Naive thymus-derived CD8-positive, alpha-beta T cell (primary cell): ENCODE measurements at regions not wholly inside any gene's neighbourhood (a gene's known extent, or its start where the extent isn't known, plus 50 kb on each side); places are given as distances from the start of the nearest gene placed in this dataset.

Experiments used
- ATAC-seq, 2 donors: fragments of 150-1000 bp; cut with Tn5 transposase in 1 of 2; sonication (Bioruptor Pico), chemical (Tn5 transposase) in 1 of 2; 1 replicate in 1 of 2; 2 replicates in 1 of 2; pipeline ENCODE4 v1.10.0; 2021; ENCODE audit warnings: mild to moderate bottlenecking in 2 of 2, moderate library complexity in 2 of 2
- POLR2A ChIA-PET: fragments of 350-600 bp; sonication (Branson Sonifier 250); formaldehyde crosslinking; loops from one replicate; lab custom pipeline; 2021; ENCODE audit warnings: antibody characterized with exemption; lab: Charles Lee
- DNase-seq, 10 donors: peaks; one replicate each; pipeline versions ENCODE4 v3.0.0 to v3.0.0-alpha.2; 2020 to 2022
- H3K27ac Mint-ChIP-seq, 10 donors: one replicate each; pipeline ENCODE4 v1.8.0; 2020 to 2022; ENCODE audit warnings: mild to moderate bottlenecking in 10 of 10, mixed read lengths in 10 of 10, moderate library complexity in 4 of 10, inconsistent platforms in 1 of 10
- H3K27me3 Mint-ChIP-seq, 5 donors: one replicate each; pipeline ENCODE4 v1.8.0; 2021 to 2022; ENCODE audit warnings: mixed read lengths in 5 of 5
- H3K36me3 Mint-ChIP-seq, 3 donors: one replicate each; pipeline ENCODE4 v1.8.0; 2020 to 2022; ENCODE audit warnings: mixed read lengths in 3 of 3, mild to moderate bottlenecking in 2 of 3, inconsistent platforms in 1 of 3
- H3K4me1 Mint-ChIP-seq, 4 donors: one replicate each; pipeline ENCODE4 v1.8.0; 2021 to 2022; ENCODE audit warnings: mixed read lengths in 4 of 4
- H3K4me3 Mint-ChIP-seq, 10 donors: one replicate each; pipeline ENCODE4 v1.8.0; 2020 to 2022; ENCODE audit warnings: mild to moderate bottlenecking in 10 of 10, mixed read lengths in 10 of 10, moderate library complexity in 6 of 10, inconsistent platforms in 1 of 10
- H3K9me3 Mint-ChIP-seq, 9 donors: one replicate each; pipeline ENCODE4 v1.8.0; 2020 to 2022; ENCODE audit warnings: mixed read lengths in 9 of 9, mild to moderate bottlenecking in 3 of 9, inconsistent platforms in 1 of 9, moderate library complexity in 1 of 9

DNA sequence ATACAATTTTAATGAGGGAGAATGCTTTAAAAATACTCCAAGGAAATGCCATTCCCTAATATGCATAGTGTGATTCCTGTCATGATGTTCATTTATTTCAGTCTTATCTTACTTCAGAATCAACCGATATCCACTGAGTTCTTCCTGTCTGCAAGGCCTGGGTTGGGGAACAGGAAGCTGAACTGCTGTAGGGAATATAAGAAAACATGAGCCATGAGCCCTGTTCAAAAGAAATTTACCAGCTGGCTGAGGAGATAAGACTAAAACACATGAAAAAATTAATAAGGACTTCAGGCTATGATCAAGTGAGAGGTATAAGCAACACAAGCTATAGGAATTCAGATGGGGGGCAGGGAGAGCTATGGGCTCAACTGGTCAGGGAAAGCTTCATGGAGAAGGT, 184.7 kb downstream of the PLPP4 start:
- H3K27ac Mint-ChIP-seq = no peak overlapping the region
- no peak for DNase-seq
- peaks cover 0 to 6% (median 2%) of the 10 kb centered on the region in 5 donors for H3K27me3 Mint-ChIP-seq
- H3K4me3 Mint-ChIP-seq = no peak overlapping the region
- no peaks in the 10 kb centered on the region for H3K36me3 Mint-ChIP-seq
- H3K4me1 Mint-ChIP-seq = peaks cover 0 to 3% (median 0%) of the 10 kb centered on the region in 4 donors
- peaks cover 0 to 12% (median 0%) of the 10 kb centered on the region in 9 donors for H3K9me3 Mint-ChIP-seq
- ATAC-seq = no peak
- POLR2A ChIA-PET = no interaction called here

DNA sequence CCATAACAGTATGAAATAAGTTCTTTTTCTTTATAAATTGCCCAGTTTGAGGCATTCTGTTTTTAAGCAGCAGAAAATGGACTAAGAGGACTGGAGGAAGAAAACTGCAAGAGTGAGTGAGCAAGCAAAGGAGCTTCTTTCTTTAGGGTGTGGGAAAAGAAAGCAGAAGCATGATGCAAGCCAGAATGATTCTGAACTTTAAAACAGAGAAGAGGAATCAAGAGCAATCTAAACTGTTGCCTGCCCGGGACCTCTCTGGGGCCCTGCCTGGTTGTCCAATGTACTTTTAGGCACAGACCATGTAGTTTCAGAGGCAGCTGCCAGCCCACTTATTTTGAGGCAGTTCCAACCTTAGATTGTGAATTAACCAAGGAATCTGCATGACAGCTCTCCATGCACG, 186.3 kb downstream of the PLPP4 start:
- H3K36me3 Mint-ChIP-seq = no peaks in the 10 kb centered on the region
- no peak overlapping the region for H3K27ac Mint-ChIP-seq
- POLR2A ChIA-PET = no interaction called here

DNA sequence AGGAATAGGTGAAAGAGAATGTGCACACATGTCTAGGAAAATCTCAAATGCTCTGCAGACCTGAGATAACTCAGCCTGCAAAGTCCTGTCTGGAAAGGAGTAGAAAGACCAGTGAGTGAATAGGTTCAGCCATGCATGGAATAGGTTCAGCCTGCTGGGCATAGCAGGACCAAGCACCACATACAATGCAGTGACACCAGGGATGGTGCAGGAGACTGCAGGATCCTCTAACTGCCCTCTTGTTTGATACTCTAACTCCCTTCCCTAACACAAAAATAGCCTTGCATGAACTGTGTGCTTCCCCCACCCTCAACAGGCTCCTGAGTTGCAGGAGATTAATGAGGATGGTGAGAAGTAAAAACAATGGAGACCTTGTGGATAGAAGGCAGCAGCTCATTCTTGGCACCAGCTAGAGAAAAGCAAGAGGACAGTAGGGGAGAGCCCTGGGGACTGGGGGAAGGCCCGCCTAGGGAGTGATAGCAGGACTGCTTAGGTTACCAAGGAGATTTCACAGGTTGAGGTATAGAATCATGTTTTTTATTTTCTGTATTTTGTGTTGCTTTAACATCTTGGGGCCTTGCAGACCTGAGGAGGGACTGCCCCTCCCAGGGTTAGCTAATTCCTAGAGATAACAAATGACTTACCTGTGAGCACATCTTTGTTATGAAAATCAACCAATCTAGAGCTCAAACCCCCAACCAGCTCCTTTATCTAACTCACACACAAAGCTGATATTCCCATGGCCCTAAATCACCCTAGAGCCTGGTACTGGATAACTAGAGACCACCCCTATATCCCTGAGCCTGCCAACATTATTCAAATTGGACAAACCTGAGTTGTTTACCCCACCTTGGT, 187.8 kb downstream of the PLPP4 start:
- POLR2A ChIA-PET = no interaction called here
- Mint-ChIP-seq H3K27ac (no peak overlapping the region), H3K4me1 (peaks cover 0 to 6% (median 0%) of the 10 kb centered on the region in 4 donors), H3K9me3 (peaks cover 0 to 12% (median 0%) of the 10 kb centered on the region in 9 donors), H3K36me3 (no peaks in the 10 kb centered on the region), H3K4me3 (no peak overlapping the region), H3K27me3 (peaks cover 0 to 6% (median 0%) of the 10 kb centered on the region in 5 donors)
- ATAC-seq (no peak), DNase-seq (no peak)

More for the DNA sequence above, 186.3 kb downstream of the PLPP4 start:
- peaks cover 0 to 12% (median 0%) of the 10 kb centered on the region in 9 donors for H3K9me3 Mint-ChIP-seq
- peaks cover 0 to 3% (median 0%) of the 10 kb centered on the region in 4 donors for H3K4me1 Mint-ChIP-seq
- ATAC-seq (no peak), DNase-seq (no peak)
- H3K4me3 Mint-ChIP-seq = no peak overlapping the region
- peaks cover 0 to 6% (median 2%) of the 10 kb centered on the region in 5 donors for H3K27me3 Mint-ChIP-seq

DNA sequence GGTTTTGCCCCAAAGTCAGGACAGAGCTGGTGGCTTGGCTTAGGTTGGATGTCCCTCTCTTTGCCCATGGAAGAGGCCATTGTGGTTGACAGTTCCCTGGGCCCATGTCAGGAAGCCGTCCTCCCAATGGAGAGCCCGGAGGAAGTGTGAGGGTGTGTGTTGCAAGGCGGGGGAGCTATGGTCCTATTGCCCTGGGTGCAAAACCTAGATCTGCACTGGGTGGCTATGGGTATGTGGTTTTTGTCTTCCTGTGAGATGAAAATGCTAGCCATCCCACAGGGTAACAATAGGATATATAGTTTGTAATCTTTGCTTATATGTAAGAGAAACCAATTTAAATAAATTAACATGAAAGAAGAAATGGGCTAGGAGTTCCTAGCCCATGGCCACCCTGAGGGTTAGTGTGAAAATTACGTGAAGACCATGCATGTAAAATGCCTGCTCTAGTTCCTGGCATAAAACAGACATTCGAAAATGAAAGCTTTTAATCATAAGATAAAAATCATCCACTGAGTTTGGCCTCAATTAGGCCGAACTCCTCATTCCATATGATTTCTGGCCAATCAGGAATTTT, 189.2 kb downstream of the PLPP4 start:
- POLR2A ChIA-PET = interaction anchor here (0.5 kb wide), 1 partner anchor 366 kb away, joined by 6 read pairs; no protein-coding TSS in a partner anchor
- Mint-ChIP-seq H3K27me3 (peaks cover 0 to 6% (median 0%) of the 10 kb centered on the region in 5 donors), H3K4me1 (peaks cover 0 to 6% (median 0%) of the 10 kb centered on the region in 4 donors), H3K27ac (no peak overlapping the region), H3K9me3 (peaks cover 0 to 12% (median 0%) of the 10 kb centered on the region in 9 donors), H3K4me3 (no peak overlapping the region), H3K36me3 (no peaks in the 10 kb centered on the region)
- DNase-seq (no peak), ATAC-seq (no peak)

DNA sequence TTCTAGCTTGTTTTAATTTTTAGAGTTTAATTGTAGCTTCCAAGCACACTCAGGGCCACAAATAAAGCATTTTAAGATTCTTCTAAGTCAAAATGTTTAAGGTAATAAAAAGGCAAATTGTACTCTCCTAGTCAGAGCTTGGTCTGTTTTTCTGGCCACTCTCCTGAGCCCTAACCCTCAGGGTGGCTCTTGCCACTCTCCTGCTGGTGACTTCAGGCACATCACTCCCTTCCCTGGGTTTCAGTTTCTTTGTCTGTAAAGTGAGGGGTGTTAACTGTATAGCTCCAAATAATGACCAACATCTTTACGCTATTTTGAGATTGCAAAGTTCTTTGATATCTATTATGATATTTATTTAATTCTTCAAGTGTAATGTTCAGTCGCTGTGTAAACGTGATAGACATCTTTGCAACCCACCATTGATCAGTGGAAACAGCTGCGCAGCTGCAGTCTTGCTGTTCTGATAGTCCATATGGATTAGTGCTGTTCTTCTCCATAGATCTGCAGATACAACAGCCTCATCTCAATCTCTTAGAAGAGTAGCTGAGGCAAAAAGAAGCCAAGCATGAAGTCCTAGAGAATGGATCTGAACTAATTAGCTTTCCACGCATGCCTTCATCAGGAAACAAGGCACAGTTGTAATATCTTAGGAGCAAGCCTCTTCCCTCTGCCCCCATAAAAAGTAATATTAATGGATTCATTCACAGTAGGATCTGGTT, 189.9 kb downstream of the PLPP4 start:
- POLR2A ChIA-PET = interaction anchor here (0.5 kb wide), 1 partner anchor 366 kb away, joined by 6 read pairs; no protein-coding TSS in a partner anchor
- DNase-seq (no peak), ATAC-seq (no peak)
- Mint-ChIP-seq H3K4me3 (no peak overlapping the region), H3K9me3 (peaks cover 0 to 8% (median 0%) of the 10 kb centered on the region in 9 donors), H3K27me3 (peaks cover 0 to 6% (median 0%) of the 10 kb centered on the region in 5 donors), H3K27ac (no peak overlapping the region), H3K4me1 (peaks cover 0 to 6% (median 0%) of the 10 kb centered on the region in 4 donors), H3K36me3 (no peaks in the 10 kb centered on the region)

DNA sequence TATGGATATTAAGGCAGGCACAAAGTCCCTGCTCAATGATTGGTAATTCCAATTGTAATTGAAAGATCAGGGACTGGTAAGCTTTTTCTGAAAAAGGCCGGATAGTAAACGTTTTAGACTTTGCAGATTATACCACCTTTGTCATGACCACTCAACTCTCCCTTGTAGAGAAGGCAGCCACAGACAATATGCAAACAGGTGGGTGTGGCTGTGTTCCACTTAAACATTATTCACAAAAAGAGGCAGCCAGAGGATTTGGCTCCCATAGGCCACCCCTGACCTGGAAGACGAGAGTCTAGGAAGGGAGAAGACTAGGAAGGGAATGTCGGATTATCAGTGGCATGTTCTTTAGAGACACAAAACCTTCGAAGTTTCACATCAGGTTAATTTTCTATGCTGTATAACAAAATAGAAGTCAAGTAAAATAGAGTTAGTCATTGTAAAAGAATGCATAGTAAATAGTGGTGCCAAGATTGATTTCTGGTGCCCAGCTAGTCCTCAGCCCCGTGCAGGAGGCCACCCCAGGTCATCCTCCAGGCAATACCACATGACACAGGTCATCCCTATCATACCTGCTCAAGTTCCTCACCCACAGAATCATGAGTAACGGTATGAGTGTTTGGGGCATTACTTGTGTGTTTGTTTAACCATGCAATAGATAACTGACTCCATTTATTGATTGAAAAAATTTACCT, 193.8 kb downstream of the PLPP4 start:
- H3K4me1 Mint-ChIP-seq = peaks cover 0 to 6% (median 0%) of the 10 kb centered on the region in 4 donors
- H3K36me3 Mint-ChIP-seq = no peaks in the 10 kb centered on the region
- H3K27ac Mint-ChIP-seq = no peak overlapping the region
- POLR2A ChIA-PET = no interaction called here
- ATAC-seq (no peak), DNase-seq (no peak)
- peaks cover 0 to 5% (median 0%) of the 10 kb centered on the region in 5 donors for H3K27me3 Mint-ChIP-seq
- no peaks in the 10 kb centered on the region for H3K9me3 Mint-ChIP-seq
- H3K4me3 Mint-ChIP-seq = no peak overlapping the region

DNA sequence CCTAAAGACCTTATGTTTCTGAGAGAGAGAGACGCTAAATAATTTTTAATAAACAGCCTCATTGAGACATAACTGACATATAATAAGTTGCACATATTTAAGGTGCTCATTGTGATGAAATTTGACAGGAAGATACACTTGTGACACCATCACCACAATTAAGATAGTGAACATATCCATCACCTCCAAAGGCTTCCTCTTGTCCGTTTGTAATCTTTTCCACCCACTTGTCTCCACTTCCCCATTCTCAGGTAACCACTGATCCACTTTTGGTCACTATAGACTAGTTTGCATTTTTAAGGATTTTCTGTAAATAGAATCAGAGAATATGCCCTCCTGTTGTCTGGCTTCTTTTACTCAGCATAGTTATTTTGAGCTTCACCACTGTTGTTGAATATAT, 195.1 kb upstream of the WDR11 start:
- Mint-ChIP-seq H3K4me3 (no peak overlapping the region), H3K9me3 (peaks cover 0 to 4% (median 0%) of the 10 kb centered on the region in 9 donors), H3K36me3 (no peaks in the 10 kb centered on the region), H3K27me3 (peaks cover 0 to 9% (median 2%) of the 10 kb centered on the region in 5 donors), H3K27ac (no peak overlapping the region), H3K4me1 (no peaks in the 10 kb centered on the region)
- POLR2A ChIA-PET = no interaction called here
- ATAC-seq (no peak), DNase-seq (no peak)

DNA sequence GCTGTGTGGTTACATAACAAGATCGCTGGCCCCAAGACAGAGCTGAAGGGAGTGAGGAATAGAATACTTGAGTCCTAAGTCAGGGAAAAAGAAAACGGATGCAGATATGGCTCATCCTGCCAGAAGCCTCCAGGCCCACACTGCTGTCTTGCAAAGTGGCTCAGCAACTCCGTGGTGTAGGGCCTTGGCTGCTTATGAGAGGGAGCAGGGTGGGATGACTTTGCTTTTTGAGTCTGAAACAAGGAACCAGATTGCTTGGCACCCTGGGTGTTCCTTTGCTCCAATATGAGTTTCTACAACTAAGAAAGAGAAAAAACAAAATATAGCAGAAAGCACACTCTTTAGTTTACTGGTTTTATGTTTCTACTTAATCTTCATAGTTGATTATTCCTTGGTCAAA, 193.8 kb upstream of the WDR11 start:
- no peak overlapping the region for H3K4me3 Mint-ChIP-seq
- POLR2A ChIA-PET = no interaction called here
- H3K9me3 Mint-ChIP-seq = peaks cover 0 to 7% (median 0%) of the 10 kb centered on the region in 9 donors
- DNase-seq (no peak), ATAC-seq (no peak)
- no peaks in the 10 kb centered on the region for H3K36me3 Mint-ChIP-seq
- peaks cover 0 to 12% (median 3%) of the 10 kb centered on the region in 5 donors for H3K27me3 Mint-ChIP-seq
- no peak overlapping the region for H3K27ac Mint-ChIP-seq
- H3K4me1 Mint-ChIP-seq = no peaks in the 10 kb centered on the region

DNA sequence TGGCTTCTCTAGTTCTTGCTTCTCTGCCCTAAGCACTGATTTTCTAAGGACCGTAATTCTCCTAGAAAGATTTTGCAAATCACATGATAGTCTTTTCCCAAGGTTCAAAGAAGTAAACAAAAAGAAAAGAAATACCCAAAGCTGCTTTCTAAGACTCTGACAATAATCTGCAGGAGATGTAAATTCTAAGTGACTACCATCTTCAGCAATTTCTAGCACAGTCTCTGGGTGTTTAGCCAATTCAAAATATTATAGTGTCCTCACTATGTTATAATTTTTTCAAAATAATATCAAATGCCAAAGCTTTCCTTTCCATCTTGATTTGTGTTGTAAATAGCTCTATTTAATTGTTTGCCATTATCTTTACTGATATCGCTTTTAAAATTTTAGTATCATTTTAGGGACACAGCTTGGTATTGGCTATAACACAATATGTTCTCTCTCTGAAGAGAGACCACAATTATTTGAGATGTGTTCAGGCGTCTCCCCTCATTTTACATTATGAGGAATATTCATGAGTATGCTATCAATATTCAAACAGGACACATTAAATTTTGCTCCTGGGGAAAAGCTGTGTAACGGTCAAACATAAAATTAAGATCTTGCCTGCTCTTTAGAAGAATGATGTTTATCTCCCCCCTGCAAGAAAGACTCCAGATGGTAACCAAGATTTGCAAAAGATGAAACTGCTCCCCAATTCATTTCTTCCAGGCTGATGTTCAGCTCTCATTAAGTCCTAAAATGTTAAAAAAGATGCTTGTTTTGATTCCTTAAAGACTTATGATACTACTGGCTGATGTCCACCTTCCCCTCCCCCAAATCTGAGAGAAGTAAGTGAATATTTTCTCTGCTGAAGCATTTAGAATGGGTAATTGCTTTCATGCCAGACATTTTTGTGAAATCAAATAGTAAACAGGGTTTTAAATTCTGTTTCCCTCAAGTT, 191.9 kb upstream of the WDR11 start:
- DNase-seq (no peak), ATAC-seq (no peak)
- peaks cover 0 to 7% (median 0%) of the 10 kb centered on the region in 9 donors for H3K9me3 Mint-ChIP-seq
- no peaks in the 10 kb centered on the region for H3K4me1 Mint-ChIP-seq
- no peak overlapping the region for H3K4me3 Mint-ChIP-seq
- no peaks in the 10 kb centered on the region for H3K36me3 Mint-ChIP-seq
- H3K27ac Mint-ChIP-seq = no peak overlapping the region
- POLR2A ChIA-PET = no interaction called here
- H3K27me3 Mint-ChIP-seq = peaks cover 0 to 12% (median 3%) of the 10 kb centered on the region in 5 donors

DNA sequence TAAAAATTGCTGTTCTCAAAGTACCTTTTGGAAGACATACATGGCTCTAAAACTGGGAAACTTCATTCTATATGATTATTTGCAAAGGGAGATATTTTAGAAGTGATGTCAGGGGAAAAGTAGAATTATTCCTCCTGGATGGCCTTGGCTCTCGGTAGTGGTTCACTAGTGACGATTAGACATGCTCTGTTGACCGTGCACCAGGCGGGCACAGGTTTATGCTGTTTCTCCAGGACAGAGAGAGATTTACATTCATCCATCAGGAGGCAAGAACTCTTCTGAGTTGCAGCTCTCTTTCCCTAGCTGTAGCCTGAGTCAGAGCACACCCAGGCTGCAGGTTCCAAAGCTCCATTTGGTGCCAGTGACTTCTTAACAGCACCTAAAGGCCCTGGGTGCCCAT, 184.9 kb upstream of the WDR11 start:
- H3K27me3 Mint-ChIP-seq = peaks cover 2 to 15% (median 5%) of the 10 kb centered on the region in 5 donors
- DNase-seq = no peak

DNA sequence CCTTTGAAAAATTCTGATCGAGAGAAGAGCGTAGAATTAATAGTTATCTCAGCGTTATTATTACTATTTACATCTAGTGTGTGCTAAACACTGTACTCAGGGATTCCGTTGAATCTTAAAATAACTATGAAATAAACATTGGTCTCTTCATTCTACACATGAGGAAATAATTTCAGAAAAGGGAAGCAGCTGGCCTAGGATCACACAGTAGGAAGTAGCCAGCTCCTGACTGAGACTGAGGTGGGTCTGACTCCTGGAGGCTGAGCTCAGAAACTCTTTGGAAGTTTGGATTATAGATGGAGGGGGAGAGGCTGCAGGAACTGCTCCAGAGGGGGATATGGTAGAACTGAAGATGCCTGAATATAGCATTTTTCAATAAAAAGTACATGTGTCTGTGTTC, 183.9 kb upstream of the WDR11 start:
- Mint-ChIP-seq H3K27ac (no peak overlapping the region), H3K36me3 (no peaks in the 10 kb centered on the region), H3K27me3 (peaks cover 2 to 15% (median 3%) of the 10 kb centered on the region in 5 donors), H3K4me1 (no peaks in the 10 kb centered on the region), H3K4me3 (no peak overlapping the region), H3K9me3 (peaks cover 0 to 12% (median 0%) of the 10 kb centered on the region in 9 donors)
- ATAC-seq (no peak), DNase-seq (no peak)
- POLR2A ChIA-PET = no interaction called here

More for the DNA sequence above, 184.9 kb upstream of the WDR11 start:
- H3K4me1 Mint-ChIP-seq = no peaks in the 10 kb centered on the region
- peaks cover 0 to 7% (median 0%) of the 10 kb centered on the region in 9 donors for H3K9me3 Mint-ChIP-seq
- H3K4me3 Mint-ChIP-seq = no peak overlapping the region
- no peak overlapping the region for H3K27ac Mint-ChIP-seq
- ATAC-seq = no peak
- H3K36me3 Mint-ChIP-seq = no peaks in the 10 kb centered on the region
- POLR2A ChIA-PET = no interaction called here
